ENCODE measurements at regions not wholly inside any gene's neighbourhood (a gene's known extent, or its start where the extent isn't known, plus 50 kb on each side); places are given as distances from the start of the nearest gene placed in this dataset.
A peak's percentile ranks its signal among the peaks of the same experiment; 100 is the strongest.

GRCh38 chr15:70197318-70197944 lies 99.7 kb upstream of the TLE3 start:
- H3K9ac ChIP-seq (ENCODE audit: control insufficient read depth, insufficient read depth, low read length): 0 out of 2 replicates have a peak overlapping the region, but pooled peaks have one; percentile 44
- ATAC-seq: no peak
- H3K4me1 ChIP-seq (ENCODE audit: control insufficient read depth, insufficient read depth, low read length): peaks cover 25% of the 10 kb centered on the region
- DNase-seq (ENCODE audit: low read depth, low spot score): no peak
- H3K36me3 ChIP-seq (ENCODE audit: control insufficient read depth in 2 of 2, insufficient read depth in 2 of 2, low read length in 1 of 2): no peaks in the 10 kb centered on the region
- peak overlapping the region; percentile 45; the same call in 1 of the 2 replicates for H3K27ac ChIP-seq (ENCODE audit: control insufficient read depth, insufficient read depth)
- intact Hi-C loops (cut with micrococcal nuclease; ENCODE audit: unreplicated experiment): loop anchor here (5.0 kb wide), 2 partner anchors 100 to 265 kb away; partner anchors contain the start of gene TLE3
- ChIA-PET POLR2A (no interaction called here), SMC1A (ENCODE audit: uncharacterized antibody, unreplicated experiment) (interaction anchor here (1.0 to 1.5 kb wide), 3 partner anchors 26 to 104 kb away, joined by 3 to 5 read pairs (median 5); no protein-coding TSS in a partner anchor), CTCF (no interaction called here), RAD21 (ENCODE audit: unreplicated experiment) (interaction anchor here (1.2 to 2.1 kb wide), 4 partner anchors 49 to 270 kb away, joined by 3 to 10 read pairs (median 4); no protein-coding TSS in a partner anchor)
- no peak for FAIRE-seq
- no peaks in the 10 kb centered on the region for H4K20me1 ChIP-seq (ENCODE audit: control insufficient read depth, insufficient read depth)
- in situ Hi-C loops (cut with MboI): no loop called here
- no peak overlapping the region for H3K4me3 ChIP-seq
- BruUV-seq (replicated peaks): no TSS peak
- 70% methylated on average over 10 of the region's 10 CpGs for WGBS (ENCODE audit: insufficient coverage, insufficient replicate concordance, low lambda C conversion rate, missing lambda C conversion rate)
- H3K79me2 ChIP-seq (ENCODE audit: control insufficient read depth, insufficient read depth, low read length): no peaks in the 10 kb centered on the region
- H3K4me2 ChIP-seq (ENCODE audit: control insufficient read depth, insufficient read depth): peak overlapping the region; percentile 60
- peak overlapping the region; percentile 82 for H2AFZ ChIP-seq (ENCODE audit: control insufficient read depth, low read depth, low read length)
- no peaks in the 10 kb centered on the region for H3K9me3 ChIP-seq (replicated peaks; ENCODE audit: control insufficient read depth, insufficient read depth, low read length)
- no peaks in the 10 kb centered on the region for H3K27me3 ChIP-seq (replicated peaks in 1 of 2; ENCODE audit: control insufficient read depth in 2 of 2, insufficient read depth in 2 of 2, low read length in 1 of 2)
- TF ChIP-seq ZSCAN29 (IDR thresholded peaks at IDR 0.05) (no peak), SMAD1 (IDR thresholded peaks at IDR 0.05; ENCODE audit: low read depth, partially characterized antibody) (no peak), EZH2 (IDR thresholded peaks at IDR 0.05; ENCODE audit: borderline replicate concordance, control insufficient read depth, low read depth, low read length) (no peak), NFYB (IDR thresholded peaks at IDR 0.05; ENCODE audit: insufficient read depth, low read depth, low read length) (no peak), BCL11A (IDR thresholded peaks at IDR 0.05; ENCODE audit: low read depth, low read length) (no peak), ZNF622 (IDR thresholded peaks at IDR 0.05) (no peak), RAD21 (IDR thresholded peaks at IDR 0.05; ENCODE audit: insufficient read depth, low read depth, low read length) (no peak), MTA3 (IDR thresholded peaks at IDR 0.05; ENCODE audit: borderline replicate concordance, low read length) (no peak), ETV6 (conservative IDR thresholded peaks at IDR 0.05 in 1 of 2, IDR thresholded peaks at IDR 0.05 in 1 of 2; ENCODE audit: borderline replicate concordance in 1 of 2, low read depth in 1 of 2) (no peak), ZNF207 (IDR thresholded peaks at IDR 0.05; ENCODE audit: borderline replicate concordance) (no peak), PRDM15 (CRISPR knock-in tag; IDR thresholded peaks at IDR 0.05) (no peak), SMAD5 (IDR thresholded peaks at IDR 0.05; ENCODE audit: low read depth) (no peak), SP1 (IDR thresholded peaks at IDR 0.05; ENCODE audit: low read depth, low read length) (no peak), TCF12 (IDR thresholded peaks at IDR 0.05; ENCODE audit: low read depth, low read length) (no peak)
- TF ChIP-seq, protein P1, sequence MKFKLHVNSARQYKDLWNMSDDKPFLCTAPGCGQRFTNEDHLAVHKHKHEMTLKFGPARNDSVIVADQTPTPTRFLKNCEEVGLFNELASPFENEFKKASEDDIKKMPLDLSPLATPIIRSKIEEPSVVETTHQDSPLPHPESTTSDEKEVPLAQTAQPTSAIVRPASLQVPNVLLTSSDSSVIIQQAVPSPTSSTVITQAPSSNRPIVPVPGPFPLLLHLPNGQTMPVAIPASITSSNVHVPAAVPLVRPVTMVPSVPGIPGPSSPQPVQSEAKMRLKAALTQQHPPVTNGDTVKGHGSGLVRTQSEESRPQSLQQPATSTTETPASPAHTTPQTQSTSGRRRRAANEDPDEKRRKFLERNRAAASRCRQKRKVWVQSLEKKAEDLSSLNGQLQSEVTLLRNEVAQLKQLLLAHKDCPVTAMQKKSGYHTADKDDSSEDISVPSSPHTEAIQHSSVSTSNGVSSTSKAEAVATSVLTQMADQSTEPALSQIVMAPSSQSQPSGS (IDR thresholded peaks at IDR 0.05; ENCODE audit: low read length): no peak
- TF ChIP-seq, protein P2, sequence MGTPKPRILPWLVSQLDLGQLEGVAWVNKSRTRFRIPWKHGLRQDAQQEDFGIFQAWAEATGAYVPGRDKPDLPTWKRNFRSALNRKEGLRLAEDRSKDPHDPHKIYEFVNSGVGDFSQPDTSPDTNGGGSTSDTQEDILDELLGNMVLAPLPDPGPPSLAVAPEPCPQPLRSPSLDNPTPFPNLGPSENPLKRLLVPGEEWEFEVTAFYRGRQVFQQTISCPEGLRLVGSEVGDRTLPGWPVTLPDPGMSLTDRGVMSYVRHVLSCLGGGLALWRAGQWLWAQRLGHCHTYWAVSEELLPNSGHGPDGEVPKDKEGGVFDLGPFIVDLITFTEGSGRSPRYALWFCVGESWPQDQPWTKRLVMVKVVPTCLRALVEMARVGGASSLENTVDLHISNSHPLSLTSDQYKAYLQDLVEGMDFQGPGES (IDR thresholded peaks at IDR 0.05): no peak
